ENCODE measurements at regions not wholly inside any gene's neighbourhood (a gene's known extent, or its start where the extent isn't known, plus 50 kb on each side); places are given as distances from the start of the nearest gene placed in this dataset.
"Not testable (repeated sequence)": the region's sequence is repeated elsewhere in the genome, so short reads cannot be mapped to it uniquely, and the experiment has no call there.

DNA sequence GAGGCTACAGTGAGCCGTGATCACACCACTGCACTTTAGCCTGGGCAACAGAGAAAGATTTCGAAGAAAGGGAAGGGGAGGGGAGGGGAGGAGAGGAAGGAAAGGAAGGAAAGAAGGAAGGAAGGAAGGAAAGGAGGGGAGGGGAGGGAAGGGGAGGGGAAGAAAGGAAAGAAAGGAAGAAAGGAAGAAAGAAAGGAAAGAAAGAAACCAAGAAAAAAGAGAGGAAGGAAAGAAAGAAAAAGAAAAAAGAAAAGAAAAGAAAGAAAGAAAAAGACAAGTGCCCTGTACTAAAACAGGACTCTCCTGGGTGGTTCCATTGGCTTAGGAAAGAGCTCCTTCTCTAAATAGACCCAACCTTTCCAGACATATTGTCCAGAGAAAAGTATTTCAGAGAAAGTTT, 136.6 kb downstream of the PXDC1 start:
- intact Hi-C loops (cut with DNase I), result no loop called here
- Histone ChIP-seq H3K9me3 (no peaks in the 10 kb centered on the region), H3K4me3 (no peak overlapping the region), H3K27ac (no peak overlapping the region), H3K27me3 (no peaks in the 10 kb centered on the region), H3K36me3 (no peaks in the 10 kb centered on the region), H3K4me1 (peaks cover 24% of the 10 kb centered on the region)
- no peak for TF ChIP-seq POLR2A (IDR thresholded peaks at IDR 0.05)
- no peak for TF ChIP-seq POLR2AphosphoS5 (IDR thresholded peaks at IDR 0.05; ENCODE audit: insufficient read depth in 1 of 2, low read depth in 1 of 2)
- TF ChIP-seq, protein P1, sequence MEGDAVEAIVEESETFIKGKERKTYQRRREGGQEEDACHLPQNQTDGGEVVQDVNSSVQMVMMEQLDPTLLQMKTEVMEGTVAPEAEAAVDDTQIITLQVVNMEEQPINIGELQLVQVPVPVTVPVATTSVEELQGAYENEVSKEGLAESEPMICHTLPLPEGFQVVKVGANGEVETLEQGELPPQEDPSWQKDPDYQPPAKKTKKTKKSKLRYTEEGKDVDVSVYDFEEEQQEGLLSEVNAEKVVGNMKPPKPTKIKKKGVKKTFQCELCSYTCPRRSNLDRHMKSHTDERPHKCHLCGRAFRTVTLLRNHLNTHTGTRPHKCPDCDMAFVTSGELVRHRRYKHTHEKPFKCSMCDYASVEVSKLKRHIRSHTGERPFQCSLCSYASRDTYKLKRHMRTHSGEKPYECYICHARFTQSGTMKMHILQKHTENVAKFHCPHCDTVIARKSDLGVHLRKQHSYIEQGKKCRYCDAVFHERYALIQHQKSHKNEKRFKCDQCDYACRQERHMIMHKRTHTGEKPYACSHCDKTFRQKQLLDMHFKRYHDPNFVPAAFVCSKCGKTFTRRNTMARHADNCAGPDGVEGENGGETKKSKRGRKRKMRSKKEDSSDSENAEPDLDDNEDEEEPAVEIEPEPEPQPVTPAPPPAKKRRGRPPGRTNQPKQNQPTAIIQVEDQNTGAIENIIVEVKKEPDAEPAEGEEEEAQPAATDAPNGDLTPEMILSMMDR (IDR thresholded peaks at IDR 0.05), result no peak
- DNase-seq (ENCODE audit: extremely low spot score in 2 of 2), result no peak

DNA sequence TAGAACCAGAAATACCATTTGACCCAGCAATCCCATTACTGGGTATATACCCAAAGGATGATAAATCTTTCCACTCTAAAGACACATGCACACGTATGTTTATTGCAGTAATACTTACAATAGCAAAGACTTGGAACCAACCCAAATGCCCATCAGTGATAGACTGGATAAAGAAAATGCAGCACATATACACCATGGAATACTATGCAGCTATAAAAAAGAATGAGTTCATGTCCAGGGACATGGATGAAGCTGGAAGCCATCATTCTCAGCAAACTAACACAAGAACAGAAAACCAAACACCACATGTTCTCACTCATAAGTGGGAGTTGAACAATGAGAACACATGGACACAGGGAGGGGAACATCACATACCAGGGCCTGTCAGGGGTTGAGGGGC, 137.9 kb downstream of the PXDC1 start:
- H3K36me3 ChIP-seq; DNase-seq (ENCODE audit: extremely low spot score in 2 of 2); H3K4me3 ChIP-seq; intact Hi-C loops (cut with DNase I); H3K27me3 ChIP-seq; H3K9me3 ChIP-seq; H3K27ac ChIP-seq: not testable (repeated sequence)
- H3K4me1 ChIP-seq, result peaks cover 30% of the 10 kb centered on the region

DNA sequence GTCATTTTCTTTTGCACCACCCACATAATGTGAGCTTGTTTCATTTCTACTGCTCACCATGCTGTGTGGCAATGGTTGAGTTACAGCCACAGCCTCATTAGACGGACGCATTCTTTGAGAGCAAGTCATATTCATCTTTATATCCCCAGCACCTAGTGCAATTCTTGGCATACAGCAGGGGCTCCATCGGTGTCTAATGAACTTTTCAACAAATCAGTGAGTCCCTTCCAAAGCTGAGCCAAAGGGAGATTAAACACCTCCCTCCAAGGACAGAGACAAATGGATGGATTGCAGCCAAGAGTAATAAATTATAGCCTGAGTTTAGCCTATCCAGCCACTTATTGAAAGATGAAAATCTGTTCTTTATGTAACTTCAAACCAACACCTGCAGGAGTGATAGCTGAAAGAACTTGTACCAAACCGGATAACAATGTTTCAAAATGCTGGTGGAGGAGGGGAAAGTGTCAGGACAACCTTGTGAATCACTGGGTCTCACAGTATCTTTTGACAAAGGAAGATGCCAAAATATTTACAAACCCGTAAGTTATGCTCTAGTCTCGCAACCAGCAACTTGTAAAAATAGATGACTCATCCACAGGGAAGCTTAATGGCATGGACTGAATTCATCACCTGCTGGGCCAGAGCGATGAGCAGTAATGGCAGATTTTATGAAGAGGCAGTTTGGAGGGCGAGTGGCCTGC, 139.0 kb downstream of the PXDC1 start:
- H3K4me3 ChIP-seq, result no peak overlapping the region
- no peak overlapping the region for H3K27ac ChIP-seq
- no peaks in the 10 kb centered on the region for H3K9me3 ChIP-seq
- H3K4me1 ChIP-seq, result peaks cover 30% of the 10 kb centered on the region
- intact Hi-C loops (cut with DNase I), result no loop called here
- TF ChIP-seq, protein P1 (IDR thresholded peaks at IDR 0.05), result no peak
- TF ChIP-seq POLR2A (IDR thresholded peaks at IDR 0.05), result no peak
- peak in 1 of 2 donors; percentile 85 for TF ChIP-seq POLR2AphosphoS5 (IDR thresholded peaks at IDR 0.05; ENCODE audit: insufficient read depth in 1 of 2, low read depth in 1 of 2)
- H3K27me3 ChIP-seq, result no peaks in the 10 kb centered on the region
- H3K36me3 ChIP-seq, result no peaks in the 10 kb centered on the region
- DNase-seq (ENCODE audit: extremely low spot score in 2 of 2), result peak; percentile 67 to 89

GRCh38 chr6:3610921-3611320, 140.6 kb downstream of the PXDC1 start:
- DNase-seq (ENCODE audit: extremely low spot score in 2 of 2), result peak in 1 of 2 donors; percentile 56
- no peaks in the 10 kb centered on the region for H3K36me3 ChIP-seq
- TF ChIP-seq POLR2A (IDR thresholded peaks at IDR 0.05), result no peak
- TF ChIP-seq, protein P1 (IDR thresholded peaks at IDR 0.05), result no peak
- no peak for TF ChIP-seq POLR2AphosphoS5 (IDR thresholded peaks at IDR 0.05; ENCODE audit: insufficient read depth in 1 of 2, low read depth in 1 of 2)
- H3K27me3 ChIP-seq, result no peaks in the 10 kb centered on the region
- intact Hi-C loops (cut with DNase I), result no loop called here
- peaks cover 30% of the 10 kb centered on the region for H3K4me1 ChIP-seq
- H3K27ac ChIP-seq, result no peak overlapping the region
- H3K4me3 ChIP-seq, result no peak overlapping the region
- no peaks in the 10 kb centered on the region for H3K9me3 ChIP-seq

- no peak overlapping the region for H3K27ac ChIP-seq
- H3K36me3 ChIP-seq, result no peaks in the 10 kb centered on the region
- H3K4me3 ChIP-seq, result no peak overlapping the region
- DNase-seq (ENCODE audit: extremely low spot score in 2 of 2), result peak; percentile 49 to 74
- H3K9me3 ChIP-seq, result no peaks in the 10 kb centered on the region
- no peaks in the 10 kb centered on the region for H3K27me3 ChIP-seq
- peaks cover 30% of the 10 kb centered on the region for H3K4me1 ChIP-seq
- peak in 1 of 2 donors; percentile 82 for TF ChIP-seq POLR2AphosphoS5 (IDR thresholded peaks at IDR 0.05; ENCODE audit: insufficient read depth in 1 of 2, low read depth in 1 of 2)
- no peak for TF ChIP-seq POLR2A (IDR thresholded peaks at IDR 0.05)
- intact Hi-C loops (cut with DNase I), result no loop called here
Measured at GRCh38 chr6:3610206-3610605, 141.3 kb downstream of the PXDC1 start.

GRCh38 chr6:3609388-3609787, 142.1 kb downstream of the PXDC1 start:
- Histone ChIP-seq H3K27me3 (no peaks in the 10 kb centered on the region), H3K27ac (no peak overlapping the region), H3K36me3 (no peaks in the 10 kb centered on the region), H3K9me3 (no peaks in the 10 kb centered on the region), H3K4me3 (no peak overlapping the region), H3K4me1 (peaks cover 30% of the 10 kb centered on the region)
- peak; percentile 55 to 71 for DNase-seq (ENCODE audit: extremely low spot score in 2 of 2)
- no peak for TF ChIP-seq POLR2AphosphoS5 (IDR thresholded peaks at IDR 0.05; ENCODE audit: insufficient read depth in 1 of 2, low read depth in 1 of 2)
- TF ChIP-seq POLR2A (IDR thresholded peaks at IDR 0.05), result no peak
- TF ChIP-seq, protein P1 (IDR thresholded peaks at IDR 0.05), result no peak
- intact Hi-C loops (cut with DNase I), result no loop called here
